ENCODE measurements at regions not wholly inside any gene's neighbourhood (a gene's known extent, or its start where the extent isn't known, plus 50 kb on each side); places are given as distances from the start of the nearest gene placed in this dataset.

- no peak for DNase-seq (ENCODE audit: low spot score)
These were observed 240.3 kb upstream of the PLEKHG7 start for GRCh38 chr12:92462527-92462926.

GRCh38 chr12:92462049-92462448, 240.7 kb upstream of the PLEKHG7 start:
- DNase-seq (ENCODE audit: low spot score) = no peak

GRCh38 chr12:92459850-92460249, 242.9 kb upstream of the PLEKHG7 start:
- no peak for DNase-seq (ENCODE audit: low spot score)

GRCh38 chr12:92458996-92459395, 243.8 kb upstream of the PLEKHG7 start:
- no peak for DNase-seq (ENCODE audit: low spot score)

GRCh38 chr12:92457458-92458180, 245.2 kb upstream of the PLEKHG7 start:
- DNase-seq (ENCODE audit: low spot score) = no peak

- no peak for DNase-seq (ENCODE audit: low spot score)
These were observed 250.0 kb upstream of the PLEKHG7 start for GRCh38 chr12:92452763-92453162.

- DNase-seq (ENCODE audit: low spot score) = no peak
These were observed 256.7 kb upstream of the PLEKHG7 start for GRCh38 chr12:92446083-92446460.

- DNase-seq (ENCODE audit: low spot score) = no peak
These were observed 257.3 kb upstream of the PLEKHG7 start for GRCh38 chr12:92445253-92446082.

- DNase-seq (ENCODE audit: low spot score) = no peak
These were observed 258.0 kb upstream of the PLEKHG7 start for GRCh38 chr12:92444763-92445162.

GRCh38 chr12:92442782-92443181, 260.0 kb upstream of the PLEKHG7 start:
- DNase-seq (ENCODE audit: low spot score) = no peak

- no peak for DNase-seq (ENCODE audit: low spot score)
These were observed 262.7 kb upstream of the PLEKHG7 start for GRCh38 chr12:92440072-92440471.

- DNase-seq (ENCODE audit: low spot score) = no peak
These were observed 263.4 kb upstream of the PLEKHG7 start for GRCh38 chr12:92439420-92439805.

- no peak for DNase-seq (ENCODE audit: low spot score)
These were observed 264.0 kb upstream of the PLEKHG7 start for GRCh38 chr12:92438641-92439419.

GRCh38 chr12:92437452-92437851, 265.3 kb upstream of the PLEKHG7 start:
- DNase-seq (ENCODE audit: low spot score) = no peak

- no peak for DNase-seq (ENCODE audit: low spot score)
These were observed 265.9 kb upstream of the PLEKHG7 start for GRCh38 chr12:92436856-92437255.

- DNase-seq (ENCODE audit: low spot score) = no peak
These were observed 268.2 kb upstream of the PLEKHG7 start for GRCh38 chr12:92434607-92435025.

- DNase-seq (ENCODE audit: low spot score) = no peak
These were observed 269.9 kb upstream of the PLEKHG7 start for GRCh38 chr12:92432724-92433441.

GRCh38 chr12:92431146-92431545, 271.6 kb upstream of the PLEKHG7 start:
- no peak for DNase-seq (ENCODE audit: low spot score)

GRCh38 chr12:92426332-92426731, 276.5 kb upstream of the PLEKHG7 start:
- no peak for DNase-seq (ENCODE audit: low spot score)

- no peak for DNase-seq (ENCODE audit: low spot score)
These were observed 277.6 kb upstream of the PLEKHG7 start for GRCh38 chr12:92425165-92425564.

- DNase-seq (ENCODE audit: low spot score) = no peak
These were observed 278.5 kb upstream of the PLEKHG7 start for GRCh38 chr12:92424338-92424737.

- DNase-seq (ENCODE audit: low spot score) = no peak
These were observed 276.1 kb upstream of the BTG1 start for GRCh38 chr12:92421701-92422100.

Data from HuH-7.5 (cell line).